ENCODE measurements at regions not wholly inside any gene's neighbourhood (a gene's known extent, or its start where the extent isn't known, plus 50 kb on each side); places are given as distances from the start of the nearest gene placed in this dataset.
A peak's percentile ranks its signal among the peaks of the same experiment; 100 is the strongest.
"Not testable (repeated sequence)": the region's sequence is repeated elsewhere in the genome, so short reads cannot be mapped to it uniquely, and the experiment has no call there.

GRCh38 chr1:21372383-21372782 lies 67.6 kb upstream of the NBPF3 start:
- Histone ChIP-seq H3K27me3 (ENCODE audit: insufficient read depth, low read length) (no peaks in the 10 kb centered on the region), H3K4me3 (ENCODE audit: low read length in 2 of 2) (no peak overlapping the region), H3K9me3 (ENCODE audit: control insufficient read depth in 1 of 2, low read length in 2 of 2) (no peaks in the 10 kb centered on the region), H3K36me3 (ENCODE audit: insufficient read depth, low read length) (no peaks in the 10 kb centered on the region), H3K27ac (ENCODE audit: low read depth, low read length) (no peak overlapping the region), H3K4me1 (ENCODE audit: insufficient read depth, low read length) (peaks cover 8% of the 10 kb centered on the region)
- Mint-ChIP-seq H3K9me3 (peaks cover 0 to 2% (median 0%) of the 10 kb centered on the region in 8 donors), H3K36me3 (no peaks in the 10 kb centered on the region), H3K27me3 (peaks cover 0 to 2% of the 10 kb centered on the region in 2 donors), H3K4me1 (peaks cover 5 to 11% (median 8%) of the 10 kb centered on the region in 4 donors), H3K4me3 (no peak overlapping the region), H3K27ac (peak overlapping the region in 1 of 7 donors; percentile 54)
- no peak for DNase-seq
- CTCF ChIA-PET (ENCODE audit: partially characterized antibody), result interaction anchor here (0.7 to 11.3 kb wide), 7 partner anchors 8 to 156 kb away, joined by 3 to 363 read pairs (median 5); no protein-coding TSS in a partner anchor
- POLR2A ChIA-PET (ENCODE audit: partially characterized antibody), result no interaction called here
- intact Hi-C loops (cut with micrococcal nuclease), result no loop called here

- Mint-ChIP-seq H3K9me3 (peaks cover 0 to 2% (median 0%) of the 10 kb centered on the region in 8 donors), H3K27me3 (no peaks in the 10 kb centered on the region), H3K4me1 (peaks cover 5 to 12% (median 8%) of the 10 kb centered on the region in 4 donors), H3K4me3 (no peak overlapping the region), H3K36me3 (no peaks in the 10 kb centered on the region), H3K27ac (no peak overlapping the region)
- Histone ChIP-seq H3K4me3 (ENCODE audit: low read length in 2 of 2) (no peak overlapping the region), H3K36me3 (ENCODE audit: insufficient read depth, low read length) (no peaks in the 10 kb centered on the region), H3K4me1 (ENCODE audit: insufficient read depth, low read length) (peaks cover 8% of the 10 kb centered on the region), H3K27ac (ENCODE audit: low read depth, low read length) (no peak overlapping the region), H3K9me3 (ENCODE audit: control insufficient read depth in 1 of 2, low read length in 2 of 2) (no peaks in the 10 kb centered on the region), H3K27me3 (ENCODE audit: insufficient read depth, low read length) (no peaks in the 10 kb centered on the region)
- ChIA-PET CTCF (ENCODE audit: partially characterized antibody) (interaction anchor here (1.4 to 11.3 kb wide), 9 partner anchors 18 to 152 kb away, joined by 4 to 363 read pairs (median 57); no protein-coding TSS in a partner anchor), POLR2A (ENCODE audit: partially characterized antibody) (interaction anchor here (2.8 kb wide), 1 partner anchor 115 kb away, joined by 23 read pairs; no protein-coding TSS in a partner anchor)
- intact Hi-C loops (cut with micrococcal nuclease), result loop anchor here (2.0 kb wide), 1 partner anchor 289 kb away; no protein-coding TSS in a partner anchor
- no peak for DNase-seq
Measured at GRCh38 chr1:21369905-21370304, 70.0 kb upstream of the NBPF3 start.

DNA sequence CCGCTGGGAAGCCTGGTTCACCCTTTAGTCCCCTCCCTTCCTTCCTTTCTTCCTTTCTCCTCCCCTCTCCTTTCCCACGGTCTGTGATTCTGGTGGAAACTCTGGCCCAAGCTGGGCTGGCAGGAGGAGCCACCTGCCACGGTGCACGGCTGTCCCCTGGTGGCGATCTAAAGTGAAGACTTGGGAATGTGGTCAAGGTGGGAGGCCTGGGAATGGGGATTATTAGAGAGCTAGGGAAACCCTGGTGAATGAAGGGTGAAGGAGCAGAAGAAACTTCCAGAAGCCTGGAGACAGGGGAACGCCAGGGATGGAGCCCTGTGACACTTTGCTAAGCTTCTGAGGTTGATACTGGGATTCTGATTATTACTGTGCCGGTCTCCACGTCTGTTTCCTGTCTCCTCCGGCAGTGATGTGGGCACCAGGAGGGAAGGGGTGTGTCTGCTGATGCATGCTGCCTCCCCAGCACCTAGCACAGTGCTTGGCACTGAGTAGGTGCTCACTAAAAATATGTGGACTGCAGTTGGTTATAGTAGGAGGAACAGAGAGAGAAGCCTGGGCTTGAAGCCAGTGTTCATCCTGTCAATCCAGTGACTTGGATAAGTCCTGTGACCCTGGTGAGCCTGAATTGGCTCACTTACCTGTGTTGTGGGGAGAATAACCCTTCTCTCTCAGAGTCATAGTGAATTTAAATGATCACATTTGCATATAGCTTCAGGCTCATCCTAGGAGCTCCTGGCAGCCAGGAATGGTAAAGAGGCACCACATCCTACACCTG lies 71.2 kb upstream of the NBPF3 start:
- no peak overlapping the region for H3K4me3 ChIP-seq (ENCODE audit: low read length in 2 of 2)
- Mint-ChIP-seq H3K36me3 (no peaks in the 10 kb centered on the region), H3K4me3 (peak overlapping the region in 1 of 8 donors; percentile 51), H3K27ac (peak overlapping the region in 3 of 7 donors; percentile 3 to 71 (median 23)), H3K27me3 (no peaks in the 10 kb centered on the region), H3K4me1 (peaks cover 9 to 16% (median 12%) of the 10 kb centered on the region in 4 donors), H3K9me3 (peaks cover 0 to 3% (median 0%) of the 10 kb centered on the region in 8 donors)
- no peaks in the 10 kb centered on the region for H3K36me3 ChIP-seq (ENCODE audit: insufficient read depth, low read length)
- intact Hi-C loops (cut with micrococcal nuclease), result loop anchor here (1.0 kb wide), 5 partner anchors 34 to 151 kb away; no protein-coding TSS in a partner anchor
- ChIA-PET CTCF (ENCODE audit: partially characterized antibody) (interaction anchor here (0.6 to 11.3 kb wide), 42 partner anchors 11 to 656 kb away, joined by 3 to 363 read pairs (median 5); partner anchors contain the start of gene ECE1), POLR2A (ENCODE audit: partially characterized antibody) (interaction anchor here (0.6 to 2.8 kb wide), 17 partner anchors 11 to 153 kb away, joined by 3 to 23 read pairs (median 6); no protein-coding TSS in a partner anchor)
- DNase-seq, result peak in 4 of 5 donors; percentile 53 to 67 (median 56)
- peaks cover 8% of the 10 kb centered on the region for H3K4me1 ChIP-seq (ENCODE audit: insufficient read depth, low read length)
- no peaks in the 10 kb centered on the region for H3K27me3 ChIP-seq (ENCODE audit: insufficient read depth, low read length)
- no peaks in the 10 kb centered on the region for H3K9me3 ChIP-seq (ENCODE audit: control insufficient read depth in 1 of 2, low read length in 2 of 2)
- no peak overlapping the region for H3K27ac ChIP-seq (ENCODE audit: low read depth, low read length)

GRCh38 chr1:21367973-21368514 lies 71.9 kb upstream of the NBPF3 start:
- peaks cover 9 to 16% (median 12%) of the 10 kb centered on the region in 4 donors for H3K4me1 Mint-ChIP-seq
- intact Hi-C loops (cut with micrococcal nuclease), result loop anchor here (1.0 kb wide), 5 partner anchors 34 to 151 kb away; no protein-coding TSS in a partner anchor
- not testable (repeated sequence) for H3K27ac ChIP-seq (ENCODE audit: low read depth, low read length); H3K9me3 ChIP-seq (ENCODE audit: control insufficient read depth in 1 of 2, low read length in 2 of 2); H3K27ac Mint-ChIP-seq; H3K4me3 ChIP-seq (ENCODE audit: low read length in 2 of 2); DNase-seq; H3K4me1 ChIP-seq (ENCODE audit: insufficient read depth, low read length); H3K27me3 Mint-ChIP-seq; H3K36me3 Mint-ChIP-seq; H3K36me3 ChIP-seq (ENCODE audit: insufficient read depth, low read length); H3K9me3 Mint-ChIP-seq; H3K27me3 ChIP-seq (ENCODE audit: insufficient read depth, low read length)
- CTCF ChIA-PET (ENCODE audit: partially characterized antibody), result interaction anchor here (0.7 to 11.3 kb wide), 35 partner anchors 11 to 656 kb away, joined by 3 to 363 read pairs (median 6); partner anchors contain the start of gene ECE1
- peak overlapping the region in 2 of 8 donors; percentile 36 to 51 for H3K4me3 Mint-ChIP-seq
- POLR2A ChIA-PET (ENCODE audit: partially characterized antibody), result interaction anchor here (0.9 to 2.8 kb wide), 14 partner anchors 23 to 152 kb away, joined by 3 to 23 read pairs (median 6); no protein-coding TSS in a partner anchor

DNA sequence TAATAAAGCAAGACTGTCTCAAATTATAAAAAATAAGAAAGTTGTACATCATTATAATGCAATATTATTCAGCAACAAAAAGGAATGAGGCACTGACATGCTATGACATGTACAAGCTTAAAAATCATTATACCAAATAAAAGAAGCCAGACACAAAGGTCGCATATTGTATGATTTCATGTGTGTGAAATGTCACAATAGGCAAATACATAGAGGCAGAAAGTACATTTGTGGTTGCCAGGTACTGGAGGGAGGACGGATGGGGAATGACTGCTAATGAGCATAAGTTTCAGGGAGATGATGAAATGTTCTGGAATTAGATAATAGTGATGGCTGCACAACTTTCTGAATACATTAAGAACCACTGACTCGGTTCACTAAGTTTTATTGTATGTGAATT lies 73.6 kb upstream of the NBPF3 start:
- H3K27me3 ChIP-seq (ENCODE audit: insufficient read depth, low read length), result no peaks in the 10 kb centered on the region
- no peaks in the 10 kb centered on the region for H3K36me3 ChIP-seq (ENCODE audit: insufficient read depth, low read length)
- intact Hi-C loops (cut with micrococcal nuclease), result no loop called here
- H3K4me3 Mint-ChIP-seq, result no peak overlapping the region
- no peak for DNase-seq
- H3K9me3 Mint-ChIP-seq, result peaks cover 0 to 3% (median 0%) of the 10 kb centered on the region in 8 donors
- H3K4me3 ChIP-seq (ENCODE audit: low read length in 2 of 2), result no peak overlapping the region
- H3K27ac Mint-ChIP-seq, result no peak overlapping the region
- no peaks in the 10 kb centered on the region for H3K27me3 Mint-ChIP-seq
- H3K36me3 Mint-ChIP-seq, result no peaks in the 10 kb centered on the region
- CTCF ChIA-PET (ENCODE audit: partially characterized antibody), result interaction anchor here (0.8 to 11.3 kb wide), 11 partner anchors 8 to 669 kb away, joined by 3 to 363 read pairs (median 8); no protein-coding TSS in a partner anchor
- POLR2A ChIA-PET (ENCODE audit: partially characterized antibody), result interaction anchor here (1.2 to 2.1 kb wide), 3 partner anchors 21 to 112 kb away, joined by 3 to 4 read pairs (median 3); no protein-coding TSS in a partner anchor
- peaks cover 9 to 16% (median 12%) of the 10 kb centered on the region in 4 donors for H3K4me1 Mint-ChIP-seq
- H3K9me3 ChIP-seq (ENCODE audit: control insufficient read depth in 1 of 2, low read length in 2 of 2), result no peaks in the 10 kb centered on the region
- H3K4me1 ChIP-seq (ENCODE audit: insufficient read depth, low read length), result peaks cover 8% of the 10 kb centered on the region
- H3K27ac ChIP-seq (ENCODE audit: low read depth, low read length), result no peak overlapping the region

GRCh38 chr1:21365036-21365435 lies 74.8 kb upstream of the ECE1 start:
- Mint-ChIP-seq H3K27me3 (no peaks in the 10 kb centered on the region), H3K36me3 (no peaks in the 10 kb centered on the region), H3K27ac (peak overlapping the region in 1 of 7 donors; percentile 15), H3K4me1 (peaks cover 9 to 16% (median 12%) of the 10 kb centered on the region in 4 donors), H3K9me3 (peaks cover 0 to 3% (median 0%) of the 10 kb centered on the region in 8 donors), H3K4me3 (peak overlapping the region in 1 of 8 donors; percentile 4)
- intact Hi-C loops (cut with micrococcal nuclease), result no loop called here
- Histone ChIP-seq H3K9me3 (ENCODE audit: control insufficient read depth in 1 of 2, low read length in 2 of 2) (no peaks in the 10 kb centered on the region), H3K27ac (ENCODE audit: low read depth, low read length) (no peak overlapping the region), H3K4me1 (ENCODE audit: insufficient read depth, low read length) (peaks cover 8% of the 10 kb centered on the region), H3K4me3 (ENCODE audit: low read length in 2 of 2) (no peak overlapping the region), H3K27me3 (ENCODE audit: insufficient read depth, low read length) (no peaks in the 10 kb centered on the region), H3K36me3 (ENCODE audit: insufficient read depth, low read length) (no peaks in the 10 kb centered on the region)
- POLR2A ChIA-PET (ENCODE audit: partially characterized antibody), result interaction anchor here (1.4 to 2.1 kb wide), 3 partner anchors 20 to 111 kb away, joined by 4 to 6 read pairs (median 4); no protein-coding TSS in a partner anchor
- CTCF ChIA-PET (ENCODE audit: partially characterized antibody), result interaction anchor here (1.0 to 11.3 kb wide), 8 partner anchors 9 to 133 kb away, joined by 3 to 363 read pairs (median 7); no protein-coding TSS in a partner anchor
- DNase-seq, result no peak

Data from CD4-positive, alpha-beta memory T cell (primary cell).